SU-DHL-6 (cell line): ENCODE measurements at regions not wholly inside any gene's neighbourhood (a gene's known extent, or its start where the extent isn't known, plus 50 kb on each side); places are given as distances from the start of the nearest gene placed in this dataset.

Experiments used
- H2AFZ ChIP-seq: fragments of 200-600 bp; sonication (generic); 2 replicates; pipeline ENCODE4 v1.6.1; 2014; ENCODE audit warnings: low read depth, mild to moderate bottlenecking, moderate library complexity, mixed read lengths, antibody characterized with exemption, low read length; ENCODE audit not compliant: severe bottlenecking
- H3F3A ChIP-seq: fragments of 200-600 bp; shearing (Covaris generic); 2 replicates; pipeline ENCODE4 v1.6.0; 2016; ENCODE audit warnings: antibody characterized with exemption, mild to moderate bottlenecking; ENCODE audit not compliant: insufficient read depth
- H3K27ac ChIP-seq: fragments of 200-600 bp; sonication (generic); 2 replicates; pipeline ENCODE4 v1.5.1; 2016; ENCODE audit warnings: low read depth, mild to moderate bottlenecking, low read length, moderate library complexity, mixed read lengths
- H3K27me3 ChIP-seq: fragments of 200-600 bp; sonication (generic), shearing (Covaris generic); 2 replicates; pipeline ENCODE4 v1.6.0; 2014; ENCODE audit warnings: mild to moderate bottlenecking, low read length
- H3K36me3 ChIP-seq: fragments of 200-600 bp; sonication (generic); 2 replicates; pipeline ENCODE4 v1.6.1; 2014; ENCODE audit warnings: mild to moderate bottlenecking, low read length, mixed read lengths
- H3K4me2 ChIP-seq: fragments of 300-600, 200-600 bp; shearing (Covaris generic), sonication (generic); 2 replicates; pipeline ENCODE4 v1.6.0; 2014; ENCODE audit warnings: low read length, low read depth, mild to moderate bottlenecking; ENCODE audit not compliant: poor library complexity, severe bottlenecking
- H3K4me3 ChIP-seq: fragments of 200-600 bp; sonication (generic); 2 replicates; pipeline ENCODE4 v1.5.1; 2014; ENCODE audit warnings: antibody characterized with exemption, low read length, mild to moderate bottlenecking, mixed read lengths; ENCODE audit not compliant: insufficient read depth, poor library complexity, severe bottlenecking
- H3K79me2 ChIP-seq: fragments of 200-600 bp; sonication (generic); 2 replicates; pipeline ENCODE4 v1.6.1; 2014; ENCODE audit warnings: mild to moderate bottlenecking, low read length, moderate library complexity; ENCODE audit not compliant: insufficient read depth
- H3K9ac ChIP-seq: fragments of 200-600 bp; sonication (generic); 2 replicates; pipeline ENCODE4 v1.7.0; 2014; ENCODE audit warnings: mild to moderate bottlenecking, low read length
- H3K9me2 ChIP-seq: fragments of 200-600 bp; sonication (generic); replicated peaks from 2 replicates; pipeline ENCODE4 v1.6.1; 2014; ENCODE audit warnings: low read length; ENCODE audit not compliant: insufficient read depth
- H3K9me3 ChIP-seq: fragments of 200-600 bp; sonication (generic); 2 replicates; pipeline ENCODE4 v1.6.1; 2014; ENCODE audit warnings: low read length, mixed read lengths; ENCODE audit not compliant: insufficient read depth
- H4K20me1 ChIP-seq: fragments of 200-600 bp; sonication (generic); 2 replicates; pipeline ENCODE4 v1.6.1; 2014; ENCODE audit warnings: low read depth, mild to moderate bottlenecking, antibody characterized with exemption, low read length, moderate library complexity, mixed read lengths
- CTCF ChIP-seq: fragments of 200-600 bp; sonication (generic); IDR thresholded peaks from one replicate; pipeline ENCODE4 v1.5.1; 2017; ENCODE audit warnings: antibody characterized with exemption, mild to moderate bottlenecking, low read length, moderate library complexity; ENCODE audit not compliant: insufficient read depth, poor library complexity, severe bottlenecking
- EZH2phosphoT487 ChIP-seq: fragments of 200-600 bp; sonication (generic), shearing (Covaris generic); conservative IDR thresholded peaks from 2 replicates; pipeline ENCODE4 v1.6.1; 2018; ENCODE audit warnings: mild to moderate bottlenecking, antibody characterized with exemption, low read length, moderate library complexity, mixed read lengths

- Histone ChIP-seq H3F3A (no peaks in the 10 kb centered on the region), H4K20me1 (no peaks in the 10 kb centered on the region), H2AFZ (no peak overlapping the region), H3K9me2 (no peaks in the 10 kb centered on the region), H3K4me2 (no peak overlapping the region), H3K36me3 (no peaks in the 10 kb centered on the region), H3K9me3 (no peaks in the 10 kb centered on the region), H3K79me2 (no peaks in the 10 kb centered on the region), H3K9ac (no peak overlapping the region), H3K27me3 (0 out of 2 replicates have a peak, but pooled peaks cover 3% of the 10 kb centered on the region), H3K4me3 (no peak overlapping the region), H3K27ac (no peak overlapping the region)
- TF ChIP-seq CTCF, result no peak
- no peak for TF ChIP-seq EZH2phosphoT487
Measured at GRCh38 chr7:81503771-81504170, 266.1 kb downstream of the HGF start.

GRCh38 chr7:81503336-81503735 lies 266.5 kb downstream of the HGF start:
- Histone ChIP-seq H3K36me3 (no peaks in the 10 kb centered on the region), H3K4me3 (no peak overlapping the region), H3K9me3 (no peaks in the 10 kb centered on the region), H2AFZ (no peak overlapping the region), H3K79me2 (no peaks in the 10 kb centered on the region), H3K9ac (no peak overlapping the region), H3K27ac (no peak overlapping the region), H3K4me2 (no peak overlapping the region), H3K9me2 (no peaks in the 10 kb centered on the region), H3K27me3 (0 out of 2 replicates have a peak, but pooled peaks cover 3% of the 10 kb centered on the region), H3F3A (no peaks in the 10 kb centered on the region), H4K20me1 (no peaks in the 10 kb centered on the region)
- TF ChIP-seq EZH2phosphoT487 (no peak), CTCF (no peak)

GRCh38 chr7:81501220-81501619 lies 268.6 kb downstream of the HGF start:
- Histone ChIP-seq H3K27me3 (no peaks in the 10 kb centered on the region), H3K79me2 (no peaks in the 10 kb centered on the region), H3F3A (no peaks in the 10 kb centered on the region), H3K4me3 (no peak overlapping the region), H3K9me2 (no peaks in the 10 kb centered on the region), H4K20me1 (no peaks in the 10 kb centered on the region), H2AFZ (no peak overlapping the region), H3K9ac (no peak overlapping the region), H3K4me2 (no peak overlapping the region), H3K9me3 (no peaks in the 10 kb centered on the region), H3K36me3 (no peaks in the 10 kb centered on the region), H3K27ac (no peak overlapping the region)
- TF ChIP-seq CTCF (no peak), EZH2phosphoT487 (no peak)

- Histone ChIP-seq H3K4me2 (no peak overlapping the region), H3K27me3 (no peaks in the 10 kb centered on the region), H3K36me3 (no peaks in the 10 kb centered on the region), H2AFZ (no peak overlapping the region), H4K20me1 (no peaks in the 10 kb centered on the region), H3K9me3 (no peaks in the 10 kb centered on the region), H3K9me2 (no peaks in the 10 kb centered on the region), H3K9ac (no peak overlapping the region), H3F3A (no peaks in the 10 kb centered on the region), H3K27ac (no peak overlapping the region), H3K4me3 (no peak overlapping the region), H3K79me2 (no peaks in the 10 kb centered on the region)
- TF ChIP-seq EZH2phosphoT487, result no peak
- TF ChIP-seq CTCF, result no peak
Measured at GRCh38 chr7:81500631-81501030, 269.2 kb downstream of the HGF start.
